Transverse colon (tissue), 4 donors: ENCODE measurements at regions not wholly inside any gene's neighbourhood (a gene's known extent, or its start where the extent isn't known, plus 50 kb on each side); places are given as distances from the start of the nearest gene placed in this dataset.

Experiments used
- POLR2A ChIP-seq: fragments of 450-650 bp; IDR thresholded peaks from one replicate; pipeline ENCODE4 v1.6.1; 2016; ENCODE audit warnings: antibody characterized with exemption, mild to moderate bottlenecking, moderate library complexity
- POLR2AphosphoS5 ChIP-seq, 3 donors: sonication (generic); formaldehyde crosslinking; IDR thresholded peaks; one replicate each; pipeline ENCODE4 v1.6.1; 2016; ENCODE audit warnings: antibody characterized with exemption in 3 of 3
- TF ChIP-seq, protein P1 (sequence below), 5 experiments: fragments of 200-600 bp in 3 of 5; fragments of 450-650 bp in 2 of 5; sonication (generic) in 3 of 5; IDR thresholded peaks; 1 replicate in 2 of 5; 2 replicates in 3 of 5; pipeline ENCODE4 v1.5.1; 2016 to 2017; ENCODE audit warnings: antibody characterized with exemption in 5 of 5, inconsistent platforms in 3 of 5, mild to moderate bottlenecking in 2 of 5, moderate library complexity in 1 of 5

DNA sequence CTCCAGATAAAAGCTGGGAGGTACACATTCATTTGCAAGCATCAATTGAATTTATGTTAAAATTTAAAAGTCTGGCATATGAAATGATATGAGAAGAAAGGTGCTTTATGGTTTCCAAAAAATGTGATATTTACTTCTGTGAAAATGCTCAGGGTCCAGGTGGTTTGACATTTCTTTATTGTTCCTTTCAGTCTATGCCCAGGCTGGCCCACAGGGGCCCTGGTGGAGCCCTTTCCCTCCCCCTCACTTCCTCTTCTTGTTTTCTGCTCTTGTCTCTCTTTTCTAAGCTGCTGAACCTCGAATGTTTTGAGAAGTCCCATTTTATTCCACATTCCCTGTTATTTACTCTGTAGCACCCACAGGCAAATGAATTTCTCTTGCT, 127.8 kb downstream of the HS3ST3B1 start:
- TF ChIP-seq, protein P1, sequence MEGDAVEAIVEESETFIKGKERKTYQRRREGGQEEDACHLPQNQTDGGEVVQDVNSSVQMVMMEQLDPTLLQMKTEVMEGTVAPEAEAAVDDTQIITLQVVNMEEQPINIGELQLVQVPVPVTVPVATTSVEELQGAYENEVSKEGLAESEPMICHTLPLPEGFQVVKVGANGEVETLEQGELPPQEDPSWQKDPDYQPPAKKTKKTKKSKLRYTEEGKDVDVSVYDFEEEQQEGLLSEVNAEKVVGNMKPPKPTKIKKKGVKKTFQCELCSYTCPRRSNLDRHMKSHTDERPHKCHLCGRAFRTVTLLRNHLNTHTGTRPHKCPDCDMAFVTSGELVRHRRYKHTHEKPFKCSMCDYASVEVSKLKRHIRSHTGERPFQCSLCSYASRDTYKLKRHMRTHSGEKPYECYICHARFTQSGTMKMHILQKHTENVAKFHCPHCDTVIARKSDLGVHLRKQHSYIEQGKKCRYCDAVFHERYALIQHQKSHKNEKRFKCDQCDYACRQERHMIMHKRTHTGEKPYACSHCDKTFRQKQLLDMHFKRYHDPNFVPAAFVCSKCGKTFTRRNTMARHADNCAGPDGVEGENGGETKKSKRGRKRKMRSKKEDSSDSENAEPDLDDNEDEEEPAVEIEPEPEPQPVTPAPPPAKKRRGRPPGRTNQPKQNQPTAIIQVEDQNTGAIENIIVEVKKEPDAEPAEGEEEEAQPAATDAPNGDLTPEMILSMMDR (IDR thresholded peaks at IDR 0.05) = no peak
- no peak for TF ChIP-seq POLR2AphosphoS5 (IDR thresholded peaks at IDR 0.05)
- TF ChIP-seq POLR2A = no peak
